ENCODE measurements at regions not wholly inside any gene's neighbourhood (a gene's known extent, or its start where the extent isn't known, plus 50 kb on each side); places are given as distances from the start of the nearest gene placed in this dataset.

DNA sequence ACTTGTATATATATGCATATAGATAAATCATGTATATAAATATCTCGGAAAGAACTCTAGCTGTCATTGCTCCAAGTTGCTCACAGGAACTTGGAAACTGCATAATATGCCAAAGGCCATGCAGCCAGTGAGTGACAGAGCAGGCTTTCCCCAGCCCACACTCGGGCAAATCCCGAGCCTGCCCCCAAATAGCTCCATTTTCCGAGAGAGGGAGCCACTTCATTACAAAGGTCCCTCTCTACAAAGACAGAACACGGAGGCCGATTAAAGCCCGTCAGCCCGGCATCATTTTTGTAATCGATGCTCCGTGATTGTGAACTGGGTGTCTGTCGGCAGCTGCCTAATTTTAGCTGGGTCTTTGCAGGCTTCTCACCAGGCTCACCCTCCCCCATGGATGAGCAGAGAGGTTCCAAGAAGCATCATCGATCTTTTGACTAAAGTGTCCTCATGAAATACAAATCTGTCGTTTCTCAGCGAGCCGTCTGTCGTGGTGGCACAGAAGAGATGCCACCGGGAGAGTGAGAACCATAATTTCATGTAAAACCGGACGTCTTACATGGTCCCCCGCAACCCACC lies 663.9 kb downstream of the PTPRU start:
- H3K4me3 ChIP-seq (ENCODE audit: low read length in 2 of 2) = no peak overlapping the region
- H3K27ac ChIP-seq (ENCODE audit: low read length) = no peak overlapping the region
- no peaks in the 10 kb centered on the region for H3K4me1 ChIP-seq (ENCODE audit: control insufficient read depth, insufficient read depth, low read length)
- H3K27me3 ChIP-seq (ENCODE audit: control insufficient read depth in 1 of 2, insufficient read depth in 2 of 2, low read length in 2 of 2) = peaks cover 13 to 29% of the 10 kb centered on the region in 2 donors
- H3K9me3 ChIP-seq (ENCODE audit: control insufficient read depth in 2 of 2, low read length in 2 of 2) = no peaks in the 10 kb centered on the region
- no peak overlapping the region for H3K9ac ChIP-seq (ENCODE audit: low read length in 2 of 2)
- H3K36me3 ChIP-seq (ENCODE audit: control insufficient read depth in 2 of 2, insufficient read depth in 2 of 2, low read length in 2 of 2) = no peaks in the 10 kb centered on the region

DNA sequence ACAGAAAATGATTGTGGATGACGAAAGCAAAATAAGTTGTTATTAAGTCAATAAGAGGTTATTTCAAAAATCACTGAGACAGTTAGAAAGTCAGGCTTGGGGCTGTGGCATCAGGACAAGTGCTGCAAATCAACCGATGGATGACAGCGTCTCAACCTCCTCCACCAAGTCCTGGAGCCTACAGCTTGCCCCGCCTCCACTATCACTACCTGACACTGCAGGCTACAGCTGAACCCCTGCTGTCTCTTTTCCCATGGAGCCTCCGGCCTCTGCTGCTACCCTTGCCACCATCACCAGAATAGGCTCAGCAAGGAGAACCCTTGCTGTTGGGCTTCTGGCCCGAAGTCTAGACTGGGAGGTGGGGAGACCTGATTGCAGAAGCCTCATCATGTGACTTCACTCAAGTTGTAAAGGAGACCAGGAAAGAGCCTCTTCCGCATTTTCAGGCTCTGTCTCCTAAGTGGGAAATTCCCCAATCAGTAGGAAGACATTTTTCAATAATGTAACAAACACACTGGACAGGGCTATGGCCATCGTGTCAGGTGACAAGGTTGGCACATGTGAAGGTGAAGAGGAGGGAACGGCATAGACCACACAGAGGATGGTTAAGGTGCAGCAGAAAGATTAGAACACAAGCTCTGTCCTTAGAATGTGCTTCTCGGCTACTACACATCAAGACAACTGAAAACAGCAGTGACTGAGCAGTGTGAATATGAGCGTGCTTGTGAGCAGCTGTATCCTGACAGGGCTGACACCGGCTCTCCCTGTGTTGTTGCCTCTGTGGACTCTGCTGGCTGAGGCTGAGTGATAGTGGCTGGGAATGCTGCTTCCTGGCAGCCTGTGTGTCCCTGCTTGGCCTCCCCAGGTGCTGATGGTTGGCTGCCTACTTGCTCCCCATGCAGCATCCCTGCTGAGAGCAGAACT lies 660.7 kb downstream of the PTPRU start:
- no peaks in the 10 kb centered on the region for H3K36me3 ChIP-seq (ENCODE audit: control insufficient read depth in 2 of 2, insufficient read depth in 2 of 2, low read length in 2 of 2)

DNA sequence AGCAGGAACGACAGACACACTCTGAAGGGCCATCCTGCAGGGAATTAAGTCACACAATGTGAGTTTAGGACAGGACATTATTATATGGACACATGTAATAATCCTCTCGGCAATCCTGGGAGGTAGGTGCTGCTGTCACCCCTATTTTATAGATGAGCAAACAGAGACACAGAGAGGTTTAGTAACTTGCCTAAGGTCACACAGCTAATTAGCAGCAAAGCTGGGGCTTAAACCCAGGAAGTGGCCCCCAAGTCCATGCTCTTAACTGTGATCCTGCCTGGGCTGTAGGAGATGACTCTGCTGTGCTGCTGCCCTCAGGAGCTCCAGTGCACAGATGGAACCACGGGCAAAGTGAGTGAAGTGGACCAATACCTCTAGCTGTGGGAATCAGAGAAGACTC lies 660.0 kb downstream of the PTPRU start:
- no peak overlapping the region for H3K9ac ChIP-seq (ENCODE audit: low read length in 2 of 2)
- H3K27ac ChIP-seq (ENCODE audit: low read length) = no peak overlapping the region
- H3K36me3 ChIP-seq (ENCODE audit: control insufficient read depth in 2 of 2, insufficient read depth in 2 of 2, low read length in 2 of 2) = no peaks in the 10 kb centered on the region
- no peak overlapping the region for H3K4me3 ChIP-seq (ENCODE audit: low read length in 2 of 2)
- H3K27me3 ChIP-seq (ENCODE audit: control insufficient read depth in 1 of 2, insufficient read depth in 2 of 2, low read length in 2 of 2) = peaks cover 8 to 38% of the 10 kb centered on the region in 2 donors
- H3K9me3 ChIP-seq (ENCODE audit: control insufficient read depth in 2 of 2, low read length in 2 of 2) = no peaks in the 10 kb centered on the region
- no peaks in the 10 kb centered on the region for H3K4me1 ChIP-seq (ENCODE audit: control insufficient read depth, insufficient read depth, low read length)

More for the DNA sequence above, 660.7 kb downstream of the PTPRU start:
- Histone ChIP-seq H3K4me3 (ENCODE audit: low read length in 2 of 2) (no peak overlapping the region), H3K9ac (ENCODE audit: low read length in 2 of 2) (no peak overlapping the region), H3K9me3 (ENCODE audit: control insufficient read depth in 2 of 2, low read length in 2 of 2) (no peaks in the 10 kb centered on the region), H3K27ac (ENCODE audit: low read length) (no peak overlapping the region), H3K4me1 (ENCODE audit: control insufficient read depth, insufficient read depth, low read length) (no peaks in the 10 kb centered on the region), H3K27me3 (ENCODE audit: control insufficient read depth in 1 of 2, insufficient read depth in 2 of 2, low read length in 2 of 2) (peaks cover 12 to 41% of the 10 kb centered on the region in 2 donors)

DNA sequence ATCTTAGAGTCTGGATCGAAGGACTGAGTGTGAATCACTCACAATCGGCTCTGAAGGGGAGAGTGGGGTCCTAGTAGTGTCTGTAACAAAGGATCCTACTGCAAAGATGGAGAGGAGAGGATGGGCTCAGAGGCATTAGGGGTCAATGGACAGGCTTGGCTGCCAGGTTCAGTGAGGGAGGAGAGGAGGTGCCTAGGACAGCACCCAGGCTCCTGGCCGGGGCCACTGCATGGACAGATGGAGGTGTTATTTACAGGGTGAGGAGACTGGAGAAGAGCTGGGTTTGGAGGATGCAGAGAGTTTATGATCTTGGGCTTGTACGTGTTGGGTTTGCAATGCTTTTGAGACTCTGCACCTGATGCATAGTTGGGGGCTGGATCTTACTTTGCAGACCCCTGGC lies 658.9 kb downstream of the PTPRU start:
- Histone ChIP-seq H3K36me3 (ENCODE audit: control insufficient read depth in 2 of 2, insufficient read depth in 2 of 2, low read length in 2 of 2) (no peaks in the 10 kb centered on the region), H3K4me3 (ENCODE audit: low read length in 2 of 2) (no peak overlapping the region), H3K27me3 (ENCODE audit: control insufficient read depth in 1 of 2, insufficient read depth in 2 of 2, low read length in 2 of 2) (peaks cover 12 to 38% of the 10 kb centered on the region in 2 donors), H3K9me3 (ENCODE audit: control insufficient read depth in 2 of 2, low read length in 2 of 2) (no peaks in the 10 kb centered on the region), H3K4me1 (ENCODE audit: control insufficient read depth, insufficient read depth, low read length) (no peaks in the 10 kb centered on the region), H3K9ac (ENCODE audit: low read length in 2 of 2) (no peak overlapping the region), H3K27ac (ENCODE audit: low read length) (no peak overlapping the region)

DNA sequence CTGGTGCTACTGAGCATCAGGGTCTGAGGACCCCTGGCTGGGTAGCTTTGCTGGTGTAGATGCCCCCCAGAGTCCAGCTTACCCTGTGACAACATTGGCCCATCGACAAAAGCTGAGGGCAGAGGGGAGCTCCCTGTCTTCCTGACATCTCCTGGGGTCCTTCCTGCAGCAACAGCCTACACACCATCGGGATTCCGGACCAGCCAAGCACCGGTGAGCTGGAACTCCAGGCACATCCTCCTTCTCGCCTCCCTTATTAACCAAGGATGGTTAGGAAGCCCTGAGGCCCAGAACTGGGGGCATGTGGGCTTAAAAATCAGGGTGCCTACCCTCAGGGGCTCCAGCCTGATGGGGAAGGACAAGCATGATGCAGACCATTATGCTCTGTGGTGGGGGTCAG lies 658.0 kb downstream of the PTPRU start:
- Histone ChIP-seq H3K4me1 (ENCODE audit: control insufficient read depth, insufficient read depth, low read length) (no peaks in the 10 kb centered on the region), H3K9ac (ENCODE audit: low read length in 2 of 2) (no peak overlapping the region), H3K9me3 (ENCODE audit: control insufficient read depth in 2 of 2, low read length in 2 of 2) (no peaks in the 10 kb centered on the region), H3K27me3 (ENCODE audit: control insufficient read depth in 1 of 2, insufficient read depth in 2 of 2, low read length in 2 of 2) (peaks cover 12 to 38% of the 10 kb centered on the region in 2 donors), H3K27ac (ENCODE audit: low read length) (no peak overlapping the region), H3K36me3 (ENCODE audit: control insufficient read depth in 2 of 2, insufficient read depth in 2 of 2, low read length in 2 of 2) (no peaks in the 10 kb centered on the region), H3K4me3 (ENCODE audit: low read length in 2 of 2) (no peak overlapping the region)

DNA sequence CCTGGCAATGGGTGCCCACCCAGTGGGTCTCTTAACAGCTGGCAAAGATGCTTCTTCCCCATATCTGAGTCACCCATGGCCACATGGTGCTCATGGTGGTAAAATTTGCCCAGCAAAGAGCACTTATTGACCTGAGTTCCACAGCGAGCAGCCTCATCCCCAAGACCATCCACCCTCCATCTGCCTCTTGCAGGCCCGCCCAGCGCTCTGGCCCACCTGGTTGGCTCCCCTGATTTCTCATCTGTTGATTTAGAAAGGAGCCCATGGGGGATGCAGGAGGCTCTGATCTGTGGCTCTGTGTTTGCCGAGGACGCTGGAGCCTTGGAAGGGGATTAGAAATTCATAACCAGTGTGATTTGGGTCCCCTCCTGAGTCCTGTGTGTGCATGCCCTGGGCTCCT lies 657.5 kb downstream of the PTPRU start:
- no peaks in the 10 kb centered on the region for H3K9me3 ChIP-seq (ENCODE audit: control insufficient read depth in 2 of 2, low read length in 2 of 2)
- H3K27me3 ChIP-seq (ENCODE audit: control insufficient read depth in 1 of 2, insufficient read depth in 2 of 2, low read length in 2 of 2) = peaks cover 12 to 36% of the 10 kb centered on the region in 2 donors

DNA sequence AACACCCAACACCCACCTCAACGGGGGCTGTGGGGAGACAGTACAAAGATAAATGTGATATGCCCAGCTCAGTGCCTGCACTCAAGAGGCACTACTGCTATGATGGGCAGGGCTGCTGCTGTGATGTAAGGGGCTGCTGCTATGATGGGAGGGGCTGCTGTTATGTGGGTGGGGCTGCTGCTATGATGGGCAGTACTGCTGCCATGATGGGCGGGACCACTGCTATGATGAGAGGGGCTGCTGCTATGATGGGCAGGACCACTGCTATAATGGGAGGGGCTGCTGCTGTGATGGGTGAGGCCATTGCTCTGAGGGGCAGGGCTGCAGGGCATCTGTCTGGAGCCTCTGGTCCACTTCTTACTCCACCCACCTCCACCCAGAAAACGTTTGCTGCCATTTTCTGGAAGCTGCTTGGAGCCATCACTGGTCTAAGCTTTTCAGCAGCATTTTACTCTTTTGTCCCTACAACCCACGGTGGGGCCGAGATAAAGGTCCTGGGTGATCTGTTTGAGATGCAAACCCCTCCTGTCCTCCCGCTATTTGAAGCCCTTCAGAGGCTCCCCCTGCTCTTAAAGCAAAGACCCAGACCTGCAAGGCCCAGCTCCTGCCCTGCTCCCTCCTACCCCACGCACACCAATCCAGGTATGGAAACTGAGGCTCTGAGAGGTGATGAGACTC lies 656.9 kb downstream of the PTPRU start:
- no peak overlapping the region for H3K4me3 ChIP-seq (ENCODE audit: low read length in 2 of 2)
- peaks cover 12 to 34% of the 10 kb centered on the region in 2 donors for H3K27me3 ChIP-seq (ENCODE audit: control insufficient read depth in 1 of 2, insufficient read depth in 2 of 2, low read length in 2 of 2)
- H3K27ac ChIP-seq (ENCODE audit: low read length) = no peak overlapping the region
- H3K36me3 ChIP-seq (ENCODE audit: control insufficient read depth in 2 of 2, insufficient read depth in 2 of 2, low read length in 2 of 2) = no peaks in the 10 kb centered on the region
- H3K4me1 ChIP-seq (ENCODE audit: control insufficient read depth, insufficient read depth, low read length) = no peaks in the 10 kb centered on the region
- no peak overlapping the region for H3K9ac ChIP-seq (ENCODE audit: low read length in 2 of 2)
- no peaks in the 10 kb centered on the region for H3K9me3 ChIP-seq (ENCODE audit: control insufficient read depth in 2 of 2, low read length in 2 of 2)

More for the DNA sequence above, 657.5 kb downstream of the PTPRU start:
- Histone ChIP-seq H3K4me1 (ENCODE audit: control insufficient read depth, insufficient read depth, low read length) (no peaks in the 10 kb centered on the region), H3K27ac (ENCODE audit: low read length) (no peak overlapping the region), H3K4me3 (ENCODE audit: low read length in 2 of 2) (no peak overlapping the region), H3K9ac (ENCODE audit: low read length in 2 of 2) (no peak overlapping the region), H3K36me3 (ENCODE audit: control insufficient read depth in 2 of 2, insufficient read depth in 2 of 2, low read length in 2 of 2) (no peaks in the 10 kb centered on the region)

GRCh38 chr1:29892247-29892646 lies 655.9 kb downstream of the PTPRU start:
- H3K4me1 ChIP-seq (ENCODE audit: control insufficient read depth, insufficient read depth, low read length) = no peaks in the 10 kb centered on the region
- H3K9ac ChIP-seq (ENCODE audit: low read length in 2 of 2) = no peak overlapping the region
- no peak overlapping the region for H3K27ac ChIP-seq (ENCODE audit: low read length)
- H3K27me3 ChIP-seq (ENCODE audit: control insufficient read depth in 1 of 2, insufficient read depth in 2 of 2, low read length in 2 of 2) = peaks cover 9 to 26% of the 10 kb centered on the region in 2 donors
- no peaks in the 10 kb centered on the region for H3K36me3 ChIP-seq (ENCODE audit: control insufficient read depth in 2 of 2, insufficient read depth in 2 of 2, low read length in 2 of 2)
- H3K9me3 ChIP-seq (ENCODE audit: control insufficient read depth in 2 of 2, low read length in 2 of 2) = no peaks in the 10 kb centered on the region
- no peak overlapping the region for H3K4me3 ChIP-seq (ENCODE audit: low read length in 2 of 2)

DNA sequence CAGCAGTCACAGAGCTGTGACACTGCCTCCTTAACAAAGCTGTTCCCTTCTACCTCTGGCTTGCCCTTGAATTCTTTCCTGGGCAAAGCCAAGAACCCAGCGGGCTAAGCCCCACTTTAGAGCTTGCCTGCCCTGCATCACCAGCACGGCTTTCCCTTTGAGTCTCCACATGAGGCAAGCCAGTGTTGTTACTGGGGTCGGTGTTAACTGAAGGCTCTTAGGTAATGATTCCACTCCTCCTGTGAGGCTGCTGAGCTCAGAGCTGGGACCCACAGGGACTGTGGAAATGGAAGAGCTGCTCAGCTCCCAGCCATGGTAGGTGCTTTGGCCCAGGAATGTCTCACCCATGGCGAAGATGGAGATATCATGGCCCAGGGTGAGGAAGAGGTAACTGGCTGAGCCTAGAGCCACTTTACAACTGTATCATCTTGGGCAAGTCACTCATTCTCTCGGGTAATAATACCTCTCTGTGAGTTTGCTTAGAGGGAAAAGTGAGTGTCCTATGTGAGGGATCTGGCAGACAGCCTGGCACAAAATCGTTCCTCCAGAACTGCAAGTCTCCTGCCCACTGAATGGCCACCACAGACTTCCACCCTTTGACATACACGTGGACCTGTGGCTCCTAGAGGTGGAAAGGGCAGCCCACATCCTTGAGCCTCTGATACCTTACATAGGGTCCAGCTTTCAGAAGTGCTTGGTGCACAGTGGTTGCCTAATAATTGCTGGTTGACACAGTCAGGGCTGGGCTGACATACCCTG lies 654.1 kb downstream of the PTPRU start:
- Histone ChIP-seq H3K36me3 (ENCODE audit: control insufficient read depth in 2 of 2, insufficient read depth in 2 of 2, low read length in 2 of 2) (no peaks in the 10 kb centered on the region), H3K9me3 (ENCODE audit: control insufficient read depth in 2 of 2, low read length in 2 of 2) (no peaks in the 10 kb centered on the region), H3K9ac (ENCODE audit: low read length in 2 of 2) (no peak overlapping the region), H3K4me3 (ENCODE audit: low read length in 2 of 2) (no peak overlapping the region), H3K27ac (ENCODE audit: low read length) (no peak overlapping the region), H3K4me1 (ENCODE audit: control insufficient read depth, insufficient read depth, low read length) (no peaks in the 10 kb centered on the region), H3K27me3 (ENCODE audit: control insufficient read depth in 1 of 2, insufficient read depth in 2 of 2, low read length in 2 of 2) (peaks cover 5 to 18% of the 10 kb centered on the region in 2 donors)

- Histone ChIP-seq H3K27ac (ENCODE audit: low read length) (no peak overlapping the region), H3K36me3 (ENCODE audit: control insufficient read depth in 2 of 2, insufficient read depth in 2 of 2, low read length in 2 of 2) (no peaks in the 10 kb centered on the region), H3K4me1 (ENCODE audit: control insufficient read depth, insufficient read depth, low read length) (no peaks in the 10 kb centered on the region), H3K9ac (ENCODE audit: low read length in 2 of 2) (no peak overlapping the region), H3K27me3 (ENCODE audit: control insufficient read depth in 1 of 2, insufficient read depth in 2 of 2, low read length in 2 of 2) (peaks cover 5 to 13% of the 10 kb centered on the region in 2 donors), H3K4me3 (ENCODE audit: low read length in 2 of 2) (no peak overlapping the region), H3K9me3 (ENCODE audit: control insufficient read depth in 2 of 2, low read length in 2 of 2) (no peaks in the 10 kb centered on the region)
Measured at GRCh38 chr1:29889776-29890175, 653.5 kb downstream of the PTPRU start.
